Fibroblast of lung (primary cell): ENCODE measurements at regions not wholly inside any gene's neighbourhood (a gene's known extent, or its start where the extent isn't known, plus 50 kb on each side); places are given as distances from the start of the nearest gene placed in this dataset.
A peak's percentile ranks its signal among the peaks of the same experiment; 100 is the strongest.

ENCODE experiments used
- DNase-seq, 2 donors: peaks; one replicate each; pipeline versions ENCODE4 v3.0.0 to v3.0.0-alpha.2; 2010; ENCODE audit warnings: low read depth in 2 of 2
- H2AFZ ChIP-seq: 2 replicates; pipeline ENCODE4 v1.5.1; 2012; ENCODE audit warnings: low read length, control low read depth, inconsistent platforms
- H3K27ac ChIP-seq: 2 replicates; pipeline ENCODE4 v1.5.1; 2011; ENCODE audit warnings: low read length, control low read depth; ENCODE audit not compliant: insufficient read depth
- H3K27me3 ChIP-seq: 2 replicates; pipeline ENCODE4 v1.5.1; 2011; ENCODE audit warnings: mild to moderate bottlenecking, low read length; ENCODE audit not compliant: control insufficient read depth, insufficient read depth
- H3K36me3 ChIP-seq: 2 replicates; pipeline ENCODE4 v1.5.1; 2011; ENCODE audit warnings: low read length; ENCODE audit not compliant: control insufficient read depth, insufficient read depth
- H3K4me1 ChIP-seq: 2 replicates; pipeline ENCODE4 v1.5.1; 2011; ENCODE audit warnings: low read length; ENCODE audit not compliant: control insufficient read depth, insufficient read depth; ENCODE audit errors: extremely low read depth
- H3K4me2 ChIP-seq: 2 replicates; pipeline ENCODE4 v1.5.1; 2011; ENCODE audit warnings: low read length, control low read depth; ENCODE audit not compliant: insufficient read depth; ENCODE audit errors: extremely low read depth
- H3K4me3 ChIP-seq, 4 experiments: fragments of 200-600 bp in 1 of 4; sonication (generic) in 1 of 4; replicated peaks in 1 of 4; 2 replicates each; pipeline ENCODE4 v1.5.1; 2011 to 2016; ENCODE audit warnings: low read length in 4 of 4, low read depth in 3 of 4, mild to moderate bottlenecking in 3 of 4, control low read depth in 2 of 4, inconsistent platforms in 1 of 4, mixed read lengths in 1 of 4; ENCODE audit not compliant: insufficient read depth in 1 of 4; ENCODE audit errors: control extremely low read depth in 1 of 4
- H3K79me2 ChIP-seq: 2 replicates; pipeline ENCODE4 v1.5.1; 2012; ENCODE audit warnings: mild to moderate bottlenecking, low read length, inconsistent platforms; ENCODE audit not compliant: control insufficient read depth, insufficient read depth
- H3K9ac ChIP-seq: 2 replicates; pipeline ENCODE4 v1.5.1; 2011; ENCODE audit warnings: mild to moderate bottlenecking, low read length, control low read depth; ENCODE audit not compliant: insufficient read depth
- H3K9me3 ChIP-seq: 2 replicates; pipeline ENCODE4 v1.5.1; 2012; ENCODE audit warnings: low read depth, low read length; ENCODE audit not compliant: control insufficient read depth, insufficient read depth
- H4K20me1 ChIP-seq: 2 replicates; pipeline ENCODE4 v1.5.1; 2011; ENCODE audit warnings: low read length; ENCODE audit not compliant: control insufficient read depth, insufficient read depth; ENCODE audit errors: extremely low read depth
- EZH2 ChIP-seq: IDR thresholded peaks from 2 replicates; pipeline ENCODE4 v1.5.1; 2012; ENCODE audit warnings: low read length, control low read depth, mild to moderate bottlenecking; ENCODE audit errors: missing control alignments
- TF ChIP-seq, protein P1 (sequence below), 2 donors: IDR thresholded peaks in 1 of 2; conservative IDR thresholded peaks in 1 of 2; 1 replicate in 1 of 2; 2 replicates in 1 of 2; pipeline ENCODE4 v1.5.1; 2011 to 2012; ENCODE audit warnings: low read length in 2 of 2, control low read depth in 1 of 2, inconsistent platforms in 1 of 2, low read depth in 1 of 2, mild to moderate bottlenecking in 1 of 2

DNA sequence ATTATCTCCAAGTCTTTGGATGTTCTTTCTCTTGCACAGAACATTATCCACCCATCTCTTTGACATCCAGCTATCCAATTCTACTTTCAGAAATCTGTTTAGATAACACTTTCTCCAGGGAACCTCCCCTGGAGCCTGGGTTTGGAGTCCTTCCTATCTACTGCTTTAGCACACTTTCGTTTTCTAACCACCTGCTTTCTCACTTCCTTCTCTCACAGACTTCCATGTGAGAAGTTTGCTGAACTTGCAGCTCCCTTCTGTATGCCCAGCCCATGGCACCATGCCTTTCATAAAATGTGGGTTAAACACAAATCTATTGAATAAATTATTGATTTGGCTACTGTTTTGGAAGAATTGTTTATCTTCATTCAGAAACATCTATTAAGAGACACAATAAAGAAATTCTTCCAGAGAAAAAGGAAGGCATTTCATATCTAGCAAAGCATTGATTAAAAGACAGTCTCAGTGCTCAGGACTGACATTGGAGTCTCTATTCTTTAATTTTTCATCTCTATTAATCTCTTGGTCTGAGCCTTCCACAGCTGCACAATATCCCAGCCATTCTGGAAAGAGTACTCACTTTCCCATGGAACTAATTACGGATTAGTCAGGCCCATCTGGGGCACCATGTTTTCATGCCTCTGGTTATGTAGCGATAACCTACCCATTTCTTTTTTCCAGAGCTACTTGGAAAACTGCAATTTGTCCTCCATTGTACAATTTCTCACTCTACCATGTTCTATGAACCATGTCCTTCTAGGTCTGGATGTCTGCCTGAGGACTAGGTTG lies 1077.3 kb downstream of the SORCS3 start:
- Histone ChIP-seq H3K27me3 (no peaks in the 10 kb centered on the region), H3K36me3 (no peaks in the 10 kb centered on the region), H3K4me1 (no peaks in the 10 kb centered on the region), H3K9ac (no peak overlapping the region), H3K27ac (no peak overlapping the region), H3K4me3 (no peak overlapping the region), H4K20me1 (no peaks in the 10 kb centered on the region), H3K4me2 (no peak overlapping the region), H3K79me2 (no peaks in the 10 kb centered on the region), H2AFZ (no peak overlapping the region), H3K9me3 (no peaks in the 10 kb centered on the region)
- TF ChIP-seq, protein P1, sequence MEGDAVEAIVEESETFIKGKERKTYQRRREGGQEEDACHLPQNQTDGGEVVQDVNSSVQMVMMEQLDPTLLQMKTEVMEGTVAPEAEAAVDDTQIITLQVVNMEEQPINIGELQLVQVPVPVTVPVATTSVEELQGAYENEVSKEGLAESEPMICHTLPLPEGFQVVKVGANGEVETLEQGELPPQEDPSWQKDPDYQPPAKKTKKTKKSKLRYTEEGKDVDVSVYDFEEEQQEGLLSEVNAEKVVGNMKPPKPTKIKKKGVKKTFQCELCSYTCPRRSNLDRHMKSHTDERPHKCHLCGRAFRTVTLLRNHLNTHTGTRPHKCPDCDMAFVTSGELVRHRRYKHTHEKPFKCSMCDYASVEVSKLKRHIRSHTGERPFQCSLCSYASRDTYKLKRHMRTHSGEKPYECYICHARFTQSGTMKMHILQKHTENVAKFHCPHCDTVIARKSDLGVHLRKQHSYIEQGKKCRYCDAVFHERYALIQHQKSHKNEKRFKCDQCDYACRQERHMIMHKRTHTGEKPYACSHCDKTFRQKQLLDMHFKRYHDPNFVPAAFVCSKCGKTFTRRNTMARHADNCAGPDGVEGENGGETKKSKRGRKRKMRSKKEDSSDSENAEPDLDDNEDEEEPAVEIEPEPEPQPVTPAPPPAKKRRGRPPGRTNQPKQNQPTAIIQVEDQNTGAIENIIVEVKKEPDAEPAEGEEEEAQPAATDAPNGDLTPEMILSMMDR (conservative IDR thresholded peaks at IDR 0.05 in 1 of 2, IDR thresholded peaks at IDR 0.05 in 1 of 2; ENCODE audit: low read depth in 1 of 2, low read length in 2 of 2): no peak
- TF ChIP-seq EZH2: no peak
- no peak for DNase-seq

DNA sequence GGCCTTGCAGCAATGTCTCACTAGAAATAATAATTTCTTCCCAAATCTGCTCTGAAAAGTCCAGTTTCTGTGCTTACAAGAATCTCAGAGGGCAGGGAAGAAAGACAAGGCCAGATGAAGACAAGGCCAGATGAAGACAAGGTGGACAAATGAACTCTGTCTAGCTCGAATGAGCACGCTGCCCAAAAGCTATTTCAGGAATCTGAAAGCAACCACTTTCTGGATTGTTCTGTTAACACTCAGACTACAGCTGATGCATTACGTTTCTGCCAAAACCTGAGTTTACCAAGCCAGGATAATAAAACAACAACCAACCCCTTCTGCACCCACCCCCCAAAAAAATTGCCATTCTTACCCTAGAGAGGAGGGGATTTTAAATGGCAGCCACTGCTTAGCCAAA lies 1073.6 kb downstream of the SORCS3 start:
- no peak overlapping the region for H3K9ac ChIP-seq
- TF ChIP-seq, protein P1 (conservative IDR thresholded peaks at IDR 0.05 in 1 of 2, IDR thresholded peaks at IDR 0.05 in 1 of 2; ENCODE audit: low read depth in 1 of 2, low read length in 2 of 2): no peak
- no peak for TF ChIP-seq EZH2
- H3K9me3 ChIP-seq: no peaks in the 10 kb centered on the region
- H3K27ac ChIP-seq: no peak overlapping the region
- H3K36me3 ChIP-seq: no peaks in the 10 kb centered on the region
- no peaks in the 10 kb centered on the region for H4K20me1 ChIP-seq
- H3K4me1 ChIP-seq: no peaks in the 10 kb centered on the region
- no peak overlapping the region for H3K4me2 ChIP-seq
- H3K79me2 ChIP-seq: no peaks in the 10 kb centered on the region
- DNase-seq: peak in 1 of 2 donors; percentile 2
- no peaks in the 10 kb centered on the region for H3K27me3 ChIP-seq
- no peak overlapping the region for H2AFZ ChIP-seq
- H3K4me3 ChIP-seq: no peak overlapping the region

DNA sequence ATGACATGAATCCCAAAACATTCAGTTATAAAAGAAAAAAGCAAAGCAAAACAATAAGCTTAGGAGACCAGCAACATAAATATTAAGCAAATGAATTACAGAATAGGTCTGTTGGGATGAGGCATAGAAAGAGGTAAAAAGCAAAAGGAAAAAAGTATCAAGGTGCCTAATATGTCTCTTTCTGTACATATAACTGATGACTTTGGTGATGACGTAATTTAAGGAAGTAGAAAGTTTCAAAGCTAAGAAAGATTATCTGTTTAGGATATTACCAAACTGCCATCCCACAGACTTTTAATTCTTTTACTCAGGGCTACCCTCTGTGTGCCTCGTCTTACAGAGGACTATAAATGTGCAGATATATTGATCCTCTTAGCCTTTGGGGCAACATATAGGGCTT lies 1066.5 kb downstream of the SORCS3 start:
- H3K4me2 ChIP-seq: no peak overlapping the region
- no peaks in the 10 kb centered on the region for H3K9me3 ChIP-seq
- no peaks in the 10 kb centered on the region for H3K36me3 ChIP-seq
- no peaks in the 10 kb centered on the region for H3K4me1 ChIP-seq
- no peak for TF ChIP-seq EZH2
- TF ChIP-seq, protein P1 (conservative IDR thresholded peaks at IDR 0.05 in 1 of 2, IDR thresholded peaks at IDR 0.05 in 1 of 2; ENCODE audit: low read depth in 1 of 2, low read length in 2 of 2): no peak
- DNase-seq: no peak
- no peaks in the 10 kb centered on the region for H3K79me2 ChIP-seq
- no peaks in the 10 kb centered on the region for H4K20me1 ChIP-seq
- no peak overlapping the region for H3K27ac ChIP-seq
- no peak overlapping the region for H3K4me3 ChIP-seq
- no peak overlapping the region for H3K9ac ChIP-seq
- no peak overlapping the region for H2AFZ ChIP-seq
- no peaks in the 10 kb centered on the region for H3K27me3 ChIP-seq
